Inferior parietal cortex (tissue), 1 donor: ENCODE measurements at regions not wholly inside any gene's neighbourhood (a gene's known extent, or its start where the extent isn't known, plus 50 kb on each side); places are given as distances from the start of the nearest gene placed in this dataset.
"Not testable (repeated sequence)": the region's sequence is repeated elsewhere in the genome, so short reads cannot be mapped to it uniquely, and the experiment has no call there.

ENCODE experiments used
- DNase-seq: peaks from one replicate; pipeline ENCODE4 v3.0.0-alpha.2; 2016; ENCODE audit errors: extremely low spot score

GRCh38 chr4:132382243-132382642 is 766.9 kb upstream of the PCDH10 start:
- DNase-seq = no peak

- no peak for DNase-seq
These were observed 765.4 kb upstream of the PCDH10 start for GRCh38 chr4:132383571-132384199.

- no peak for DNase-seq
These were observed 764.4 kb upstream of the PCDH10 start for GRCh38 chr4:132384709-132385108.

DNA sequence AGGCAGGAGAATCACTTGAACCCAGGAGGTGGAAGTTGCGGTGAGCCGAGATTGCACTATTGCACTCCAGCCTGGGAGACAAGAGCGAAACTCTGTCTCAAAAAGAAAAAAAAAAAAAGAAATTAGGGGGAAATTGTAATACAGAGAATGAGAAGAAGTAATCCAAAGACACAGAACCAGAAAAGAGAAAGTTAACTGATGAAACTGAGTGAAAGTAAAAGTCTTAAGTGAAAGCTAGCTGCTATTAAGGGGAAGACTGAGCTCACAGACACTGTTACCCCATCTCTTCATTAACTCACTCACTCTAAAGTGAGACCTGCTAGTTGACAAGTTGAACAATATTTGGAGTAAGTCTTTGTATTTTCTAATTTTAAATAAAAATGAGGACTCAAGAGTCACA is 763.0 kb upstream of the PCDH10 start:
- DNase-seq = no peak

DNA sequence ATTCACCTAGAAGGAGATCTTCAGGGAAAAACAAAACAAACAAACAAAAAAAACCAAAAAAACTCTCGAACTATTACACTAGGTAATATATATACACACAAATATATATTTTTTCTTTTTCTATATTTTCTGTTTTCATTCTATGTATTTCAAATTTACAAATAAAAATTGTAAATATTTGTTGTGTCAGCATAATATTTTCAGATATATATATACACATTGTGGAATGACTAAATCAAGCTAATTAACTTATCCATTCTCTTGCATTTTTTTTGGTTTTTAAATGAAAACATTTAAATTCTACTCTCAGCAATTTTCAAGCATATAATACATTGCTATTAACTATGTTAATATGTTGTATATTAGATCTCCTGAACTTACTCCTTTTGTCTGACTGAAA is 762.0 kb upstream of the PCDH10 start:
- no peak for DNase-seq

GRCh38 chr4:132395561-132395960 is 753.5 kb upstream of the PCDH10 start:
- no peak for DNase-seq

DNA sequence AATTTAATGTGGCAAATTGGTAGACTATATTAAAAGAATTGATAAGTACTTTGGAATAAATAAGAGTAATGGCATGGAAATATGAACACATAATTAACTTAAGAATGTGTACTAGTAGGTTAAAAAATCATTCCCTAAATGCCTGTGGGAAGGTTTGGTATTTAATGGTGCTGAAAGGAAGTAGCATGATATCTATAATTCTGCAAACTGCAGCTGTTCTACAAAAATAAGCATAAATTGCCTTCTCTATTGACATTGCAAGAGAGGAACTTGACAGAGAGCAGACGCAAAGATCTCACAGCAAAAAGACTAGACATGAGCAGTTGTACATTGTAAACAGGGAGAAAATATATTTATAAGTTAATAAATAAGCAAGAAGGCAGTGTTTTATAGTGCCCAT is 752.5 kb upstream of the PCDH10 start:
- no peak for DNase-seq

- DNase-seq = no peak
These were observed 731.9 kb upstream of the PCDH10 start for GRCh38 chr4:132417220-132417619.

DNA sequence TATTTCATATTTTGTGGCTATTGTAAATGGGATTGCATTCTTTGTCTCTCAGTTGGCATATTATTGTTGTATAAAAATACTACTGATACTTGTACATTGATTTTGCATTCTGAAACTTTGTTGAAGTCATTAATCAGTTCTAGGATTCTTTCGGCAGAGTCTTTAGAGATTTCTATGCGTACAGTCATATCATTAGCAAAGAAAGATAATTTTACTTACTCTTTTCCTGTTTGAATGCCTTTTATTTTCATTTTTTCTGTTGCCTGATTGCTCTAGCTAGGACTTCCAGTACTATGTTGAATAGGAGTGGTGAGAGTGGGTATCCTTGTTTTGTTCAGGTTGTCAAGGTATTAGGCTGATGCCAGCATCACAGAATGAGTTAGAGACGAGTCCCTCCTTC is 722.0 kb upstream of the PCDH10 start:
- no peak for DNase-seq

DNA sequence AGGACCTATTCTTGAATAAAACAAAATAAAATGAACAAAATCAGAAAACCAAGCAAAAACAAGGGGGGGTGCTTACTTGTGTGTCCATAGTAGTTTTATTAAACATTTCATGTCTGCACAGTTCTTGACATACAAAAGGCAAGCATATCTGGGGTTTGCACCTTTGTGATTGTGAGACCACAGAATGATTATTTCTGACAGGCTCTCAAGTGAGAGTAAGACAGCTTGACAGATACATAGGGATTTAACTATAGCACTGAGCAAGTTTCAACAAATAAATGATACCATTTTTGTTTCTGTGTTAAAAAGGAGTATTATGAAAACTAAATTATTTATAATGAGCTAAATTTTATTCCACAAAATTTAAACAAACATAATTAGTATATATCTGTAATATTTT is 712.0 kb upstream of the PCDH10 start:
- DNase-seq = no peak

- no peak for DNase-seq
These were observed 703.7 kb upstream of the PCDH10 start for GRCh38 chr4:132445386-132445785.

- DNase-seq = not testable (repeated sequence)
These were observed 691.1 kb upstream of the PCDH10 start for GRCh38 chr4:132457987-132458386.

DNA sequence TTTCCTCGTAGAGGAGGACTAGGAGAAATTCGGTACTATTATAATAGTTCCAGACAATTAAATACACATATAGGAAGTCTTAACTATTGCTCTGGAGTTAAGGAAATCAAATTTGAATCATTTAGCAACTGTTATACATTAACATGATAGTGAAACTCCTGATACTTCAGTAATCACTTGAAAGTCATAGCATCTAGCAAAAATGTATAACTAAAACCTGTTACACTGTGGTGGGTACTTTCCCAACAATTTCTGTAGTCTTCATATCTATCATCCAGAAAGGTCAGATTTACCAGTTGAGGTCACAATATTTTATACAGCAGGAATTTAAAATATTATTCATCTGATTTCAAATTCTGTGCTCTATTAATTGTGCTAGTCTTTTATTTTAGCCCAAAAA is 669.6 kb upstream of the PCDH10 start:
- no peak for DNase-seq

DNA sequence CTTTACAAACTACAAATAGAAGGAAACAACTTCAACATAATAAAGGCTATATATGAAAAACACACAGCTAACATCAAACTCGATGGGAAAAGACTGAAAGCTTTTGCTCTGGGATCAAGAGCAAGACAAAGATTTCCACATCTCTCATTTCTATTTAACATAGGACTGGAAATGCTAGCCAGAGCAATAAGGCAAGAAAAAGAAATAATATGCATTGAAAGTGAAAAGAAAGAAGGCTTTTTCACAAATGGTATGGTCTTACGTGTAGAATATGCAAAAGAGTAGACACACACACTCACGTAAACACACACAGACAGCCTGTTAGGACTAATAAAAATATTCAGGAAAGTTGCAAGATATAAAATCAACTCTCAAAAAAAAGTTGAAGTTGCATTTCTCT is 660.5 kb upstream of the PCDH10 start:
- DNase-seq = no peak

- no peak for DNase-seq
These were observed 655.6 kb upstream of the PCDH10 start for GRCh38 chr4:132493476-132493875.

DNA sequence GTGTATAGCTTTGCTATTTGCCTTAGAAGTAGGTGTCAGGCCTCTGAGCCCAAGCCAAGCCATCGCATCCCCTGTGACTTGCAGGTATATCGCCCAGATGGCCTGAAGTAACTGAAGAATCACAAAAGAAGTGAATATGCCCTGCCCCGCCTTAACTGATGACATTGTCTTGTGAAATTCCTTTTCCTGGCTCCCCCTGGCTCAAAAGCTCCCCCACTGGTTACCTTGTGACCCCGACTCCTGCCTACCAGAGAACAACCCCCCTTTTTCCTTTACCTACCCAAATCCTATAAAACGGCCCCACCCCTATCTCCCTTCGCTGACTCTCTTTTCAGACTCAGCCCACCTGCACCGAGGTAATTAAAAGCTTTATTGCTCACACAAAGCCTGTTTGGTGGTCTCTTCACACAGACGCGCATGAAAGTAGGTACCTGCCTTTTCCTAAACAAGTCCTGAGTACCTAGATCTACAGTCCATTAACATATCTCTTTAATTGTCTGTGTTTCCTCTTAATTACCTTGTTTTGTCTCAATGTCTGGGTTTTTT is 653.8 kb upstream of the PCDH10 start:
- DNase-seq = not testable (repeated sequence)

- DNase-seq = no peak
These were observed 650.9 kb upstream of the PCDH10 start for GRCh38 chr4:132498215-132498614.

DNA sequence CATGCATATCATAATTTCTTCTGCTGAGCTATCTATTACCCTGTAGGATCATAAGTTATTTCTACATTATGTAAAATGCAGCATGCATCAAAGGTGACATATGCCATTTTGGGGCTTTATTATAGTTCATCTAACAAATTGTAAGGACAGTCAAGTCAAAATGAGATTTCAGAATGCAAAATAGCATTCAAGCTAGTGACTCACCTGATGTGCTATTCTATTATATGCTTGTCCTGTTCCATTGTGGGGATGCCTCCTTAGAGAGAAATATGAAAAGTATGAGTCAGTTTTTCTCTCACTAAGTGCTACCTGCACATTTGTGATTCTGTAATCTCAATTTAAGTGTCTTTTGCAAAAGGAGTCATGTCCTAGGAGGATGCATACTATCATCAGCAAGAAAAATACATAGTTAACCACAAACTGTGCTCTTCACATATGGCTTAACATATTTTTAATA is 647.0 kb upstream of the PCDH10 start:
- peak; percentile 13 for DNase-seq

GRCh38 chr4:132504438-132504837 is 644.7 kb upstream of the PCDH10 start:
- DNase-seq = no peak

DNA sequence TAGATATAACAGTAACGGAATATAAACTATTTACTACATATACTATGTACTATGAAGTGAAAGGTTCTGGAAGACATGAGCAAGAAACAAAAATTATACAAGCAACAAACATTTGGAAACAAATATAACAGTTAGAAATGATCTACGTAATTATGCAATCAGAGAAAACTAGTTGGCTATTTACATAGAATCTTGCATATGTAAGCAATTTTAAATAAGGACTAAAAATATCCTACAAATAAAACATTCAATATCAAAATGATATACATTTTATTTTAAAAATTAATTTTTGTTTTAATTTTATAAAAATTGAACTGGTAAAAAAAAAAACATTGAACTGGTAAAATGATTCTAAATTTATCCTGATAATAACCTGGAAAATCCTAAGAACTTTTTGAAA is 642.5 kb upstream of the PCDH10 start:
- no peak for DNase-seq

DNA sequence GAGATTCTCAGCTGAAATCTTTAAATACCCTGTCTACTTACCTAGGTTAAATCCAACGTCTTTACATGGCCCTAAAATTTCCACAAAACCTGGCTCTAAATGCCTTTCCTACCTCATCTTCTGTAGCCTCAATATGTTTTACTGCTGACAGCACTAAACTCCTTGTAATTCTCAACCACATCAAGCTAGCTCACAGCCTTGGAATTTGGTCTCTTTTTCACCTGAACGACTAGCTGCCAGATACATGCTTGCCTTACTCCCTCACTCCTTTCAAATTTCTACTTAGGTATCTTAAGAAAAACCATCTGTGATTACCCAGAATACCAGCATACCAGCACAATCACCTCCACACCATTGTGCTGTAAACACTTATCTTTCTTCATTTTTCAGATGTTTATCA is 635.6 kb upstream of the PCDH10 start:
- DNase-seq = no peak

DNA sequence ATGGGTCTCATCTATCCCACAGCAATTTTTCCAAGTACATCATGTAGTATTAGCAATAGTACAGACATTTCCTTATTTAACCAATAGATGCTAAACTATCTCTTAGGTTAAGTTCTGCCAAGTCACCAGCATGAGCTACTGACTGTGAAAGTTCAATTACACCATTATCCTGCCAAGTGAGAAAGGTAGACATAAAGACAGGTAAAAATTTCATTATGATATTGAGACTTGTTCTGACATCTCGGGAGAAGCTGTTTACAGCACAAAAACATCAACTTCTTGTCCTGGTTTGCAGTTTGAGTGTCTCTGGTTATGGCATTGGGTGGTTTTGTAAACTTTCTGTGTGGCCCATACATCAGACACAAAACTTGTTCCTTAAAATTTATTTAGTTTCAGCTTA is 622.4 kb upstream of the PCDH10 start:
- no peak for DNase-seq

DNA sequence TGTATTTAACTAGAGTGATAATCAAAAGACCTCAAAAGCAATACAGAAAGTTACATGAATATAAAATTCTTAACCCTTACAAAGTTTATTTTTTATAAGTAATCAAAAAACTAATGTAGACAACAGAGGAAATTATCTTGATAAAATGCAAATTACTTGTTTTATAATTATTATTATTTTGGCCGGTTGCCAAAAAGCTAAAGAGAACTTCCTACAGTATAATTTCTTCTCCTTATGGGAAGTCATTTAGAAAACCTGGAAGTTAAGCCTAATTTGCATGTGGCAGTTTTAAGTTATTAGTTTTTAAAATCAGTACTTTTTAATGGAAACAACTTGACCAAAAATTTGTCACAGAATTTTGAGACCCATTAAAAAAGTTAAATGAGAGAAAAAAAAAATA is 621.3 kb upstream of the PCDH10 start:
- DNase-seq = no peak

DNA sequence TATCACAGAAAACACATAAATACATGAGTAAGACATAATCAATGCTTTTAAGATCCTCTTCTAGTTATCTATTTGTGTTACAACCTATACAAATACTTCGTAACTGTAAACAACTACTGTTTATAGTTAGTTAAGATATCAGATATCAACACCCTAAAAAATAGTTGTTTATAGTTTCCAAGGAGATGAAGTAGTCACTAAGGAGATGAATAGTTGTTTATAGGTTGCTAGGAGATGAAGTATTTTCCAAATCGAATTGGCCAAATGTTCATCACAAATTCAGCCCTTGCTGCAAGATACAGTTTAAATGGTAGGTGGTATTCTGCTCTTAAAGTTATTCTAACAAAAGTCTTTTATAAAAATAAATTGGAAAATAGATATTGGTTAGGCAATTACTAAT is 618.2 kb upstream of the PCDH10 start:
- no peak for DNase-seq
